ENCODE measurements at regions not wholly inside any gene's neighbourhood (a gene's known extent, or its start where the extent isn't known, plus 50 kb on each side); places are given as distances from the start of the nearest gene placed in this dataset.

- TF ChIP-seq EZH2 (IDR thresholded peaks at IDR 0.05; ENCODE audit: borderline replicate concordance, insufficient read depth, low read length, poor library complexity, severe bottlenecking) (no peak), CTCF (IDR thresholded peaks at IDR 0.05; ENCODE audit: poor library complexity, severe bottlenecking) (no peak), RAD21 (conservative IDR thresholded peaks at IDR 0.05) (no peak), SMC3 (conservative IDR thresholded peaks at IDR 0.05; ENCODE audit: poor library complexity) (no peak), POLR2AphosphoS5 (IDR thresholded peaks at IDR 0.05) (no peak), REST (IDR thresholded peaks at IDR 0.05; ENCODE audit: borderline replicate concordance) (no peak), EP300 (conservative IDR thresholded peaks at IDR 0.05; ENCODE audit: poor library complexity, severe bottlenecking) (no peak)
These were observed 429.6 kb upstream of the LRRC7 start for GRCh38 chr1:69138172-69138571.
